H1 (cell line): ENCODE measurements at regions not wholly inside any gene's neighbourhood (a gene's known extent, or its start where the extent isn't known, plus 50 kb on each side); places are given as distances from the start of the nearest gene placed in this dataset.

Source experiments
- CHD7 ChIP-seq: fragments of 300-600 bp; sonication (generic); IDR thresholded peaks from 2 replicates; pipeline ENCODE4 v1.7.1; 2012; ENCODE audit warnings: low read length, moderate library complexity, mild to moderate bottlenecking, inconsistent platforms; ENCODE audit not compliant: insufficient replicate concordance

- TF ChIP-seq CHD7: peak; percentile 23
Observed at GRCh38 chr6:147447835-147448611, 60.5 kb upstream of the SAMD5 start (continued).
